A549 (cell line): ENCODE measurements at regions not wholly inside any gene's neighbourhood (a gene's known extent, or its start where the extent isn't known, plus 50 kb on each side); places are given as distances from the start of the nearest gene placed in this dataset.

ENCODE experiments used
- ATAC-seq, 2 experiments: fragments of 200-7000 bp in 1 of 2; fragments of >200 bp in 1 of 2; cut with Nextera tagmentation in 1 of 2; cut with Tn5 transposase in 1 of 2; 3 replicates each; pipeline versions ENCODE4 v1.8.0 to v1.9.1; 2018 to 2020; ENCODE audit warnings: mild to moderate bottlenecking in 1 of 2, moderate library complexity in 1 of 2
- CTCF ChIA-PET: fragments of 300-600 bp; sonication (Branson Sonifier 250); formaldehyde crosslinking; extraction: SDS; loops from one replicate; lab custom pipeline; 2021; ENCODE audit warnings: antibody characterized with exemption, inconsistent platforms; lab: Yijun Ruan, JAX
- POLR2A ChIA-PET: fragments of 350-600 bp; formaldehyde crosslinking; extraction: SDS; loops from one replicate; lab custom pipeline; 2021; ENCODE audit warnings: antibody characterized with exemption, inconsistent platforms; lab: Yijun Ruan, JAX
- DNase-seq, 2 experiments: peaks; one replicate each; pipeline versions ENCODE4 v3.0.0 to v3.0.0-alpha.2; 2011 to 2016; ENCODE audit warnings: low read depth in 1 of 2, low spot score in 1 of 2
- FAIRE-seq: peaks from 2 replicates; lab custom pipeline; 2011; peaks lifted over from hg19 to GRCh38; lab: Jason Lieb, UNC
- H3K27ac ChIP-seq, 2 experiments: fragments of >200 bp; sonication (Bioruptor Twin); formaldehyde crosslinking; 3 replicates each; pipeline ENCODE4 v1.5.1; 2016 to 2017
- H3K4me1 ChIP-seq: fragments of >200 bp; sonication (Bioruptor Twin); formaldehyde crosslinking; 3 replicates; pipeline ENCODE4 v1.6.1; 2016
- H3K4me2 ChIP-seq: fragments of >200 bp; sonication (Bioruptor Twin); formaldehyde crosslinking; 3 replicates; pipeline ENCODE4 v1.6.1; 2016
- H3K4me3 ChIP-seq: fragments of >200 bp; sonication (Bioruptor Twin); formaldehyde crosslinking; 3 replicates; pipeline ENCODE4 v1.5.1; 2016
- H3K9me3 ChIP-seq: fragments of >200 bp; sonication (Bioruptor Twin); formaldehyde crosslinking; 3 replicates; pipeline ENCODE4 v1.6.1; 2016
- BHLHE40 ChIP-seq: IDR thresholded peaks from 2 replicates; pipeline ENCODE4 v1.6.1; 2012; ENCODE audit warnings: low read depth, low read length, inconsistent platforms
- CBX2 ChIP-seq: fragments of 200-600 bp; sonication (generic); IDR thresholded peaks from 2 replicates; pipeline ENCODE4 v1.6.1; 2016; ENCODE audit warnings: low read depth, mild to moderate bottlenecking, borderline replicate concordance
- EHMT2 ChIP-seq: fragments of 200-600 bp; sonication (generic); IDR thresholded peaks from 2 replicates; pipeline ENCODE4 v1.6.1; 2016; ENCODE audit warnings: antibody characterized with exemption, low read depth, mild to moderate bottlenecking, moderate library complexity
- GATA3 ChIP-seq: IDR thresholded peaks from 2 replicates; pipeline ENCODE4 v1.6.1; 2012; ENCODE audit warnings: borderline replicate concordance
- HES2 ChIP-seq: fragments of >200 bp; sonication (Bioruptor Twin); formaldehyde crosslinking; IDR thresholded peaks from 2 replicates; pipeline ENCODE4 v1.6.1; 2016
- JUN ChIP-seq, 2 experiments: fragments of >200 bp; sonication (Bioruptor Twin); formaldehyde crosslinking; IDR thresholded peaks; 2 replicates in 1 of 2; 3 replicates in 1 of 2; pipeline ENCODE4 v1.6.1; 2016 to 2017
- MAFK ChIP-seq: fragments of 450-650 bp; IDR thresholded peaks from 2 replicates; pipeline ENCODE4 v1.6.1; 2014; ENCODE audit not compliant: partially characterized antibody
- MAX ChIP-seq: IDR thresholded peaks from 2 replicates; pipeline ENCODE4 v1.6.1; 2012
- NFE2L2 ChIP-seq: fragments of 150-350 bp; conservative IDR thresholded peaks from 2 replicates; pipeline ENCODE4 v1.6.1; 2014; ENCODE audit warnings: low read length
- POLR2A ChIP-seq: IDR thresholded peaks from 2 replicates; pipeline ENCODE4 v1.6.1; 2012; ENCODE audit warnings: mild to moderate bottlenecking, low read length
- POLR2AphosphoS2 ChIP-seq: conservative IDR thresholded peaks from 2 replicates; pipeline ENCODE4 v1.6.1; 2012; ENCODE audit warnings: low read length, improper control_type of control experiment, inconsistent platforms
- REST ChIP-seq: fragments of 200-600 bp; sonication (generic); IDR thresholded peaks from 2 replicates; pipeline ENCODE4 v1.6.1; 2016; ENCODE audit warnings: antibody characterized with exemption, mild to moderate bottlenecking, moderate library complexity
- SMC3 ChIP-seq: fragments of >200 bp; sonication (Bioruptor Twin); formaldehyde crosslinking; IDR thresholded peaks from 3 replicates; pipeline ENCODE4 v1.6.1; 2018; ENCODE audit warnings: inconsistent platforms
- TP53 ChIP-seq: fragments of 250-450 bp; sonication (Bioruptor Pico); IDR thresholded peaks from 2 replicates; pipeline ENCODE4 v1.5.0; 2021; ENCODE audit warnings: mild to moderate bottlenecking, moderate library complexity
- ZC3H11A ChIP-seq: fragments of 450-650 bp; IDR thresholded peaks from 2 replicates; pipeline ENCODE4 v1.6.1; 2014; ENCODE audit warnings: antibody characterized with exemption, mild to moderate bottlenecking
- ZNF302 ChIP-seq: fragments of 250-450 bp; sonication (Bioruptor Pico); IDR thresholded peaks from 2 replicates; pipeline ENCODE4 v1.9.0; 2021; ENCODE audit warnings: inconsistent platforms, mild to moderate bottlenecking, moderate library complexity
- WGBS: methylation state at CpG from one replicate; pipeline ENCODE4 v1.1.6; 2017; ENCODE audit errors: missing lambda C conversion rate; 5-methylcytosine and 5-hydroxymethylcytosine counted together
- TF ChIP-seq, protein P1 (sequence below): fragments of >200 bp; sonication (Bioruptor Twin); formaldehyde crosslinking; IDR thresholded peaks from 3 replicates; pipeline ENCODE4 v1.6.1; 2016
- TF ChIP-seq, protein P2 (sequence below): IDR thresholded peaks from 2 replicates; pipeline ENCODE4 v1.6.1; 2012; ENCODE audit warnings: low read depth, borderline replicate concordance

- TF ChIP-seq, protein P1, sequence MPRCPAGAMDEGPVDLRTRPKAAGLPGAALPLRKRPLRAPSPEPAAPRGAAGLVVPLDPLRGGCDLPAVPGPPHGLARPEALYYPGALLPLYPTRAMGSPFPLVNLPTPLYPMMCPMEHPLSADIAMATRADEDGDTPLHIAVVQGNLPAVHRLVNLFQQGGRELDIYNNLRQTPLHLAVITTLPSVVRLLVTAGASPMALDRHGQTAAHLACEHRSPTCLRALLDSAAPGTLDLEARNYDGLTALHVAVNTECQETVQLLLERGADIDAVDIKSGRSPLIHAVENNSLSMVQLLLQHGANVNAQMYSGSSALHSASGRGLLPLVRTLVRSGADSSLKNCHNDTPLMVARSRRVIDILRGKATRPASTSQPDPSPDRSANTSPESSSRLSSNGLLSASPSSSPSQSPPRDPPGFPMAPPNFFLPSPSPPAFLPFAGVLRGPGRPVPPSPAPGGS: no peak
- TF ChIP-seq JUN (IDR thresholded peaks at IDR 0.05): no peak
- TF ChIP-seq EHMT2: no peak
- TF ChIP-seq CBX2: no peak
- no peak for TF ChIP-seq ZC3H11A
Measured at GRCh38 chr2:117195381-117195780, 619.1 kb upstream of the DDX18 start (continued).

DNA sequence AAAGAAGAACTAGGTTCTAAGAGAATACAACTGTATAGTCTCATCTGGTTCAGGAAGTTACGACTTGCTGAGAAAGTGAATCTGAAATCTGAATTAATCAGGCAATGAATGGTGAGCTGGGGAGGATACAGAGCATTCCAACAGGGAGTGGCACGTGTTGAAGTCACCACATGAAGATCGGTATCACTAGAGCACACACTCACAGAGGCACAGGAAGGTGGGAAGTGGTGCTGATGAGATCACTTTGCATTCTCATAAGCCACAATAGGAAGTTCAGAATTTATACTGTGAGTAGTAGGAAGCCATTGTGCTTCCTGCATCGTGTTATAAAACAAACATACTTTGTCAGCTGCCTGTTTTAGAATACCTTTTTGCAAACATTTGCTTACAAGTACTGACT lies 615.0 kb upstream of the DDX18 start:
- FAIRE-seq: no peak
- 0% methylated on average over 4 of the region's 4 CpGs for WGBS
- CTCF ChIA-PET: interaction anchor here (0.7 kb wide), 1 partner anchor 9 kb away, joined by 3 read pairs; no protein-coding TSS in a partner anchor
- TF ChIP-seq ZNF302 (CRISPR knock-in tag): no peak
- no peak for TF ChIP-seq MAFK
- Histone ChIP-seq H3K27ac (no peak overlapping the region), H3K4me1 (no peaks in the 10 kb centered on the region), H3K4me2 (no peak overlapping the region), H3K4me3 (no peak overlapping the region), H3K9me3 (no peaks in the 10 kb centered on the region)
- POLR2A ChIA-PET: no interaction called here
- no peak for ATAC-seq
- no peak for DNase-seq

- 2% methylated on average over 2 of the region's 2 CpGs for WGBS
Measured at GRCh38 chr2:117212562-117212961, 601.9 kb upstream of the DDX18 start.

More at GRCh38 chr2:117212562-117212961, 601.9 kb upstream of the DDX18 start:
- no peak overlapping the region for H3K27ac ChIP-seq
- ChIA-PET POLR2A (no interaction called here), CTCF (interaction anchor here (1.0 kb wide), 1 partner anchor 15 kb away, joined by 3 read pairs; no protein-coding TSS in a partner anchor)
- no peaks in the 10 kb centered on the region for H3K9me3 ChIP-seq
- H3K4me3 ChIP-seq: no peak overlapping the region
- H3K4me1 ChIP-seq: no peaks in the 10 kb centered on the region
- DNase-seq: no peak
- no peak for TF ChIP-seq TP53
- TF ChIP-seq, protein P2, sequence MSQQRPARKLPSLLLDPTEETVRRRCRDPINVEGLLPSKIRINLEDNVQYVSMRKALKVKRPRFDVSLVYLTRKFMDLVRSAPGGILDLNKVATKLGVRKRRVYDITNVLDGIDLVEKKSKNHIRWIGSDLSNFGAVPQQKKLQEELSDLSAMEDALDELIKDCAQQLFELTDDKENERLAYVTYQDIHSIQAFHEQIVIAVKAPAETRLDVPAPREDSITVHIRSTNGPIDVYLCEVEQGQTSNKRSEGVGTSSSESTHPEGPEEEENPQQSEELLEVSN: no peak
- TF ChIP-seq MAX: no peak
- no peak for TF ChIP-seq HES2
- TF ChIP-seq POLR2A: no peak
- TF ChIP-seq REST: no peak
- no peak for TF ChIP-seq GATA3
- TF ChIP-seq POLR2AphosphoS2: no peak
- TF ChIP-seq SMC3: no peak
- no peak for TF ChIP-seq NFE2L2
- no peak for TF ChIP-seq BHLHE40
- no peak overlapping the region for H3K4me2 ChIP-seq
- no peak for ATAC-seq
- no peak for FAIRE-seq
